Liver (tissue), 3 donors: ENCODE measurements at regions not wholly inside any gene's neighbourhood (a gene's known extent, or its start where the extent isn't known, plus 50 kb on each side); places are given as distances from the start of the nearest gene placed in this dataset.
"Not testable (repeated sequence)": the region's sequence is repeated elsewhere in the genome, so short reads cannot be mapped to it uniquely, and the experiment has no call there.

Source experiments
- ATF3 ChIP-seq: IDR thresholded peaks from 2 replicates; pipeline ENCODE4 v1.6.1; 2016; ENCODE audit warnings: antibody characterized with exemption
- CTCF ChIP-seq: fragments of 150-350 bp; IDR thresholded peaks from 2 replicates; pipeline ENCODE4 v1.5.1; 2017; ENCODE audit warnings: improper control_type of control experiment, low read depth, low read length; ENCODE audit not compliant: missing input control
- EGR1 ChIP-seq, 2 donors: IDR thresholded peaks; 2 replicates each; pipeline ENCODE4 v1.6.1; 2016 to 2018; ENCODE audit warnings: antibody characterized with exemption in 2 of 2, low read depth in 2 of 2
- JUND ChIP-seq, 2 donors: IDR thresholded peaks; 2 replicates each; pipeline ENCODE4 v1.6.1; 2016; ENCODE audit warnings: antibody characterized with exemption in 2 of 2
- MAX ChIP-seq: IDR thresholded peaks from 2 replicates; pipeline ENCODE4 v1.6.1; 2016; ENCODE audit warnings: antibody characterized with exemption
- NR2F2 ChIP-seq: IDR thresholded peaks from 2 replicates; pipeline ENCODE4 v1.6.1; 2016; ENCODE audit warnings: antibody characterized with exemption
- RAD21 ChIP-seq, 2 donors: IDR thresholded peaks; 2 replicates each; pipeline ENCODE4 v1.6.1; 2016; ENCODE audit warnings: antibody characterized with exemption in 2 of 2, mild to moderate bottlenecking in 2 of 2
- REST ChIP-seq: IDR thresholded peaks from 2 replicates; pipeline ENCODE4 v1.6.1; 2016; ENCODE audit warnings: antibody characterized with exemption, mild to moderate bottlenecking
- RXRA ChIP-seq, 2 donors: IDR thresholded peaks; 2 replicates each; pipeline ENCODE4 v1.6.1; 2017 to 2018; ENCODE audit warnings: antibody characterized with exemption in 2 of 2, mild to moderate bottlenecking in 1 of 2
- SP1 ChIP-seq: IDR thresholded peaks from 2 replicates; pipeline ENCODE4 v1.6.1; 2018; ENCODE audit warnings: antibody characterized with exemption, mild to moderate bottlenecking
- TAF1 ChIP-seq: conservative IDR thresholded peaks from 2 replicates; pipeline ENCODE4 v1.6.1; 2016; ENCODE audit warnings: antibody characterized with exemption, mild to moderate bottlenecking
- YY1 ChIP-seq: IDR thresholded peaks from 2 replicates; pipeline ENCODE4 v1.6.1; 2016; ENCODE audit warnings: antibody characterized with exemption, mild to moderate bottlenecking
- ZBTB33 ChIP-seq: IDR thresholded peaks from 2 replicates; pipeline ENCODE4 v1.6.1; 2016; ENCODE audit warnings: antibody characterized with exemption
- donor health status: healthy.
- donor health status: healthy.

- not testable (repeated sequence) for TF ChIP-seq CTCF; EGR1 (IDR thresholded peaks at IDR 0.05; ENCODE audit: low read depth in 2 of 2); RAD21 (IDR thresholded peaks at IDR 0.05); RXRA (IDR thresholded peaks at IDR 0.05); ATF3; ZBTB33; YY1; TAF1; SP1; MAX; JUND (IDR thresholded peaks at IDR 0.05); NR2F2; REST
These were observed 366.7 kb upstream of the ANKRD20A1 start for GRCh38 chr9:67492028-67492427.
